HepG2 (cell line): ENCODE measurements at regions not wholly inside any gene's neighbourhood (a gene's known extent, or its start where the extent isn't known, plus 50 kb on each side); places are given as distances from the start of the nearest gene placed in this dataset.

ENCODE experiments used
- CTCF ChIP-seq: sonication (generic); formaldehyde crosslinking; IDR thresholded peaks from 2 replicates; pipeline ENCODE4 v1.5.0; 2020; ENCODE audit warnings: mild to moderate bottlenecking, missing genetic modification reagents, moderate library complexity
- E2F2 ChIP-seq: sonication (generic); formaldehyde crosslinking; IDR thresholded peaks from 2 replicates; pipeline ENCODE4 v1.4.0; 2020; ENCODE audit warnings: missing genetic modification reagents, borderline replicate concordance
- EZH2 ChIP-seq: conservative IDR thresholded peaks from 2 replicates; pipeline ENCODE4 v1.6.1; 2012; ENCODE audit warnings: mild to moderate bottlenecking, low read depth, low read length, moderate library complexity
- FOXA3 ChIP-seq: IDR thresholded peaks from 2 replicates; pipeline ENCODE4 v1.6.1; 2016; ENCODE audit warnings: missing genetic modification reagents, missing compliant biosample characterization
- HOXA3 ChIP-seq: sonication (generic); formaldehyde crosslinking; IDR thresholded peaks from 2 replicates; pipeline ENCODE4 v1.5.0; 2020; ENCODE audit warnings: missing genetic modification reagents
- KAT7 ChIP-seq: IDR thresholded peaks from 2 replicates; pipeline ENCODE4 v1.6.1; 2018; ENCODE audit warnings: borderline replicate concordance, missing compliant biosample characterization
- MAX ChIP-seq: IDR thresholded peaks from 2 replicates; pipeline ENCODE4 v1.6.1; 2012; ENCODE audit warnings: inconsistent platforms
- MNT ChIP-seq: fragments of 450-650 bp; IDR thresholded peaks from 2 replicates; pipeline ENCODE4 v1.6.1; 2016
- MXI1 ChIP-seq: IDR thresholded peaks from 3 replicates; pipeline ENCODE4 v1.6.1; 2012; ENCODE audit warnings: low read depth, low read length, inconsistent platforms, borderline replicate concordance
- MYC ChIP-seq: sonication (generic); formaldehyde crosslinking; IDR thresholded peaks from 2 replicates; pipeline ENCODE4 v1.9.0; 2021; ENCODE audit warnings: missing genetic modification reagents, borderline replicate concordance
- MYNN ChIP-seq: sonication (generic); formaldehyde crosslinking; IDR thresholded peaks from 2 replicates; pipeline ENCODE4 v1.4.0; 2020; ENCODE audit warnings: mild to moderate bottlenecking, low read depth, missing genetic modification reagents
- TCF7L2 ChIP-seq: IDR thresholded peaks from 2 replicates; pipeline ENCODE4 v1.6.1; 2011; ENCODE audit warnings: mild to moderate bottlenecking, low read depth, low read length, moderate library complexity

- TF ChIP-seq MYNN (CRISPR knock-in tag) = no peak
- no peak for TF ChIP-seq CTCF (CRISPR knock-in tag)
- no peak for TF ChIP-seq MAX
- no peak for TF ChIP-seq MNT
- TF ChIP-seq HOXA3 = no peak
- TF ChIP-seq MXI1 = no peak
- no peak for TF ChIP-seq KAT7 (CRISPR knock-in tag)
- TF ChIP-seq EZH2 = no peak
- no peak for TF ChIP-seq FOXA3
- no peak for TF ChIP-seq TCF7L2
- no peak for TF ChIP-seq MYC (CRISPR knock-in tag)
- TF ChIP-seq E2F2 (CRISPR knock-in tag) = no peak
Observed at GRCh38 chr7:50864694-50865093, 82.0 kb upstream of the GRB10 start.
